SU-DHL-6 (cell line): ENCODE measurements at regions not wholly inside any gene's neighbourhood (a gene's known extent, or its start where the extent isn't known, plus 50 kb on each side); places are given as distances from the start of the nearest gene placed in this dataset.
"Not testable (repeated sequence)": the region's sequence is repeated elsewhere in the genome, so short reads cannot be mapped to it uniquely, and the experiment has no call there.

ENCODE experiments used
- H2AFZ ChIP-seq: fragments of 200-600 bp; sonication (generic); 2 replicates; pipeline ENCODE4 v1.6.1; 2014; ENCODE audit warnings: low read depth, mild to moderate bottlenecking, moderate library complexity, mixed read lengths, antibody characterized with exemption, low read length; ENCODE audit not compliant: severe bottlenecking
- H3F3A ChIP-seq: fragments of 200-600 bp; shearing (Covaris generic); 2 replicates; pipeline ENCODE4 v1.6.0; 2016; ENCODE audit warnings: antibody characterized with exemption, mild to moderate bottlenecking; ENCODE audit not compliant: insufficient read depth
- H3K27ac ChIP-seq: fragments of 200-600 bp; sonication (generic); 2 replicates; pipeline ENCODE4 v1.5.1; 2016; ENCODE audit warnings: low read depth, mild to moderate bottlenecking, low read length, moderate library complexity, mixed read lengths
- H3K27me3 ChIP-seq: fragments of 200-600 bp; sonication (generic), shearing (Covaris generic); 2 replicates; pipeline ENCODE4 v1.6.0; 2014; ENCODE audit warnings: mild to moderate bottlenecking, low read length
- H3K36me3 ChIP-seq: fragments of 200-600 bp; sonication (generic); 2 replicates; pipeline ENCODE4 v1.6.1; 2014; ENCODE audit warnings: mild to moderate bottlenecking, low read length, mixed read lengths
- H3K4me2 ChIP-seq: fragments of 300-600, 200-600 bp; shearing (Covaris generic), sonication (generic); 2 replicates; pipeline ENCODE4 v1.6.0; 2014; ENCODE audit warnings: low read length, low read depth, mild to moderate bottlenecking; ENCODE audit not compliant: poor library complexity, severe bottlenecking
- H3K4me3 ChIP-seq: fragments of 200-600 bp; sonication (generic); 2 replicates; pipeline ENCODE4 v1.5.1; 2014; ENCODE audit warnings: antibody characterized with exemption, low read length, mild to moderate bottlenecking, mixed read lengths; ENCODE audit not compliant: insufficient read depth, poor library complexity, severe bottlenecking
- H3K79me2 ChIP-seq: fragments of 200-600 bp; sonication (generic); 2 replicates; pipeline ENCODE4 v1.6.1; 2014; ENCODE audit warnings: mild to moderate bottlenecking, low read length, moderate library complexity; ENCODE audit not compliant: insufficient read depth
- H3K9ac ChIP-seq: fragments of 200-600 bp; sonication (generic); 2 replicates; pipeline ENCODE4 v1.7.0; 2014; ENCODE audit warnings: mild to moderate bottlenecking, low read length
- H3K9me2 ChIP-seq: fragments of 200-600 bp; sonication (generic); replicated peaks from 2 replicates; pipeline ENCODE4 v1.6.1; 2014; ENCODE audit warnings: low read length; ENCODE audit not compliant: insufficient read depth
- H3K9me3 ChIP-seq: fragments of 200-600 bp; sonication (generic); 2 replicates; pipeline ENCODE4 v1.6.1; 2014; ENCODE audit warnings: low read length, mixed read lengths; ENCODE audit not compliant: insufficient read depth
- H4K20me1 ChIP-seq: fragments of 200-600 bp; sonication (generic); 2 replicates; pipeline ENCODE4 v1.6.1; 2014; ENCODE audit warnings: low read depth, mild to moderate bottlenecking, antibody characterized with exemption, low read length, moderate library complexity, mixed read lengths
- CTCF ChIP-seq: fragments of 200-600 bp; sonication (generic); IDR thresholded peaks from one replicate; pipeline ENCODE4 v1.5.1; 2017; ENCODE audit warnings: antibody characterized with exemption, mild to moderate bottlenecking, low read length, moderate library complexity; ENCODE audit not compliant: insufficient read depth, poor library complexity, severe bottlenecking
- EZH2phosphoT487 ChIP-seq: fragments of 200-600 bp; sonication (generic), shearing (Covaris generic); conservative IDR thresholded peaks from 2 replicates; pipeline ENCODE4 v1.6.1; 2018; ENCODE audit warnings: mild to moderate bottlenecking, antibody characterized with exemption, low read length, moderate library complexity, mixed read lengths

DNA sequence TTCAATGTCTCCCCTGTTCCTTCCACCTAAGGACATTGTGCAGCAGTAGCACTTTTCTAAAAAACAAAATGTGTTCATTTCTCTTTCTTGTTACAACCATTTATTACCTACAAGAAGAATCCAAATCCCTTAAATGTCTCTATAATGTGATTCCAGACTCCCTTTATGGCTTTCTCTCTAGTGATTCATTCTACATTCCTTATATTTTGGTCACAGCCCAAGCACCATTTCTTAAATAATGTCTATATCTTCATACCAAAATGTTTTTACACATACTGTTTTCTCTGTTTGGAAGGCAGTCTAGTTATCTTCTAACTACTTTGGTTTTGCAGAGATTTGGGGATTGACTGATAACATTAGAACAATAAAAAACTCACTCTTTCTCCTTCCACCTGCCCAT is 1037.3 kb upstream of the FLRT2 start:
- no peaks in the 10 kb centered on the region for H3K27me3 ChIP-seq
- no peaks in the 10 kb centered on the region for H4K20me1 ChIP-seq
- H3K4me2 ChIP-seq, result no peak overlapping the region
- no peak overlapping the region for H2AFZ ChIP-seq
- TF ChIP-seq CTCF (no peak), EZH2phosphoT487 (no peak)
- H3F3A ChIP-seq, result no peaks in the 10 kb centered on the region
- H3K27ac ChIP-seq, result no peak overlapping the region
- H3K9me2 ChIP-seq, result no peaks in the 10 kb centered on the region
- no peaks in the 10 kb centered on the region for H3K79me2 ChIP-seq
- H3K9me3 ChIP-seq, result no peaks in the 10 kb centered on the region
- H3K4me3 ChIP-seq, result no peak overlapping the region
- H3K36me3 ChIP-seq, result no peaks in the 10 kb centered on the region
- no peak overlapping the region for H3K9ac ChIP-seq

DNA sequence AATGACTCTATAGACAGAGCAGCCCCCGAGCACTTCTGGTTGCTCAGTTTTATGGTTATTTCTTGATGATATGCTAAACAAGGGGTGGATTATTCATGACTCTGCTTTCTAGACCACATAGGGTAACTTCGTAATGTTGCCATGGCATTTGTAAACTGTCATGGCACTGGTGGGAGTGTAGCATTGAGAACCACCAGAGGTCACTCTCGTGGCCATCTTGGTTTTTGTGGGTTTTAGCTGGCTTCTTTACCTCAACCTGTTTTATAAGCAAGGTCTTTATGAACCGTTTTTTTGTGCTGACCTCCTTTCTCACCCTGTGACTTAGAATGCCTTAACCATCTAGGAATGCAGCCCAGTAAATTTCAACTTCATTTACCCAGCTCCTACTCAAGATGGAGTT is 1036.2 kb upstream of the FLRT2 start:
- Histone ChIP-seq H3K79me2 (no peaks in the 10 kb centered on the region), H2AFZ (no peak overlapping the region), H3K9me3 (no peaks in the 10 kb centered on the region), H4K20me1 (no peaks in the 10 kb centered on the region), H3K4me2 (no peak overlapping the region), H3K9me2 (no peaks in the 10 kb centered on the region), H3F3A (no peaks in the 10 kb centered on the region), H3K27me3 (no peaks in the 10 kb centered on the region), H3K9ac (no peak overlapping the region), H3K36me3 (no peaks in the 10 kb centered on the region), H3K27ac (no peak overlapping the region), H3K4me3 (no peak overlapping the region)
- no peak for TF ChIP-seq CTCF
- no peak for TF ChIP-seq EZH2phosphoT487

DNA sequence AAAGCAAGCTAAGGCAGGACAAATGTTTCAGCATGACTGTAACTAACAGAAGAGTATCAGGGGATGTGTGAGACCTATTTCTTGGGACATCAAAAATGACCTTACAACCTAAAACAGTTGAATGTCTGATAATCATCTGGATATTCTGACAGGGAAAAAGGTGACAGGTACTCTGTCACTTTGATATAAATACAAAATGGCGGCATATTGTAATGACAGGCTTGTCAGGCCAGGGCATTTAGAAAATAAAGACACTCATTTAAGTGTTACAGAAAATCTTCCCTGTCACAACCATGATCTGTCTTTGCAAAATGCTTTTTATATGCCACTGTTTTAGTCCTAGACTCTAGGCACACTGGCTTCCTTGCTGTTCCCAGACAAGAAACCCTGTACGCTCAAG is 1033.3 kb upstream of the FLRT2 start:
- no peaks in the 10 kb centered on the region for H3F3A ChIP-seq
- H3K27ac ChIP-seq, result no peak overlapping the region
- no peaks in the 10 kb centered on the region for H3K27me3 ChIP-seq
- H3K9me3 ChIP-seq, result no peaks in the 10 kb centered on the region
- H4K20me1 ChIP-seq, result no peaks in the 10 kb centered on the region
- H3K9ac ChIP-seq, result no peak overlapping the region
- H3K9me2 ChIP-seq, result no peaks in the 10 kb centered on the region
- no peak overlapping the region for H3K4me3 ChIP-seq
- TF ChIP-seq CTCF (no peak), EZH2phosphoT487 (no peak)
- no peak overlapping the region for H2AFZ ChIP-seq
- H3K79me2 ChIP-seq, result no peaks in the 10 kb centered on the region
- H3K4me2 ChIP-seq, result no peak overlapping the region
- H3K36me3 ChIP-seq, result no peaks in the 10 kb centered on the region

- H3K36me3 ChIP-seq, H3K79me2 ChIP-seq, H3K4me3 ChIP-seq, H2AFZ ChIP-seq, H3K9me2 ChIP-seq, H4K20me1 ChIP-seq, H3K27me3 ChIP-seq, H3K9ac ChIP-seq, H3K9me3 ChIP-seq, H3K27ac ChIP-seq, H3F3A ChIP-seq, H3K4me2 ChIP-seq: not testable (repeated sequence)
Observed at GRCh38 chr14:84512823-84513222, 1017.1 kb upstream of the FLRT2 start.
